ENCODE measurements at regions not wholly inside any gene's neighbourhood (a gene's known extent, or its start where the extent isn't known, plus 50 kb on each side); places are given as distances from the start of the nearest gene placed in this dataset.

DNA sequence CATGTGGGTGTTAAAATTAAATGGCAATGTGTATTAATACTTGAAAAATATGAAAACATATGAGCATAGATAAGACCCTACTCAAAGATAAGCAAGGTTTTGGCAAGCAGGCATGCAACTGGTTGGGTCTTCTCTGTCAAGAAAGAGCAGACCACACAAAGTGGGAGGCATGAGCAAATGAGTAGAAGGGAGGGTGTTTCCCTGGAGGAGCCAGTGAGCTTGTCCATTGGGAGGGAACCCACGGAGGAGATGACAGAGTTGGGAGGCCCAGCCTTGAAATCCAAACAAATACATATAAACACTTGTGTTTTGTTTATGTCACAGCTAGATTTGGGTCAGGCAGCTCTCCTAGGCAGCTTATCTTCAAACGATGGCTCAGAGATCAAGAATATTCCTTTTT is 134.5 kb upstream of the CXCL12 start:
- no peak for TF ChIP-seq EZH2phosphoT487 (IDR thresholded peaks at IDR 0.05; ENCODE audit: low read depth, severe bottlenecking, unreplicated experiment)
- no peak for TF ChIP-seq CTCF (IDR thresholded peaks at IDR 0.05; ENCODE audit: poor library complexity)
- no peak for TF ChIP-seq EZH2 (IDR thresholded peaks at IDR 0.05; ENCODE audit: borderline replicate concordance)

Measured in hepatocyte (in vitro differentiated cells).